ENCODE measurements at regions not wholly inside any gene's neighbourhood (a gene's known extent, or its start where the extent isn't known, plus 50 kb on each side); places are given as distances from the start of the nearest gene placed in this dataset.

DNA sequence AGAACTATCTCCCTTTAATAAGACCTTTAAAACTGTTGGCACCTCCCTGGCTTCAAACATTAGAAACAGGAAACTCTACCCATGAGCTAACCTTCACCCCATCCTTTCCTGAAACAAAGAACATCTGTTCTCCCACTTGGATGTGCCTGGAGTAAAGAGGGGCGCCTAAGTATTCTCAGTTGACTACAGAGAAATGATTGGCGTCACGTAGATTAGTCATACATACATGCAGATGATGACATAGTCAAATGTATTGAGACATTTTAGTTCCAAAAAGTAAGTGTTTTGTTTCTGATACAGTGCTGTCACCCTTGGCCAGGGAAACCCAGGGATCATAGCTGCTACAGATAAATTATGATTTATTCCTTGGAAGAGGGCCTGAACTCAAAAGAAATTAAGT, 260.0 kb upstream of the PLEKHG7 start:
- TF ChIP-seq, protein P1, sequence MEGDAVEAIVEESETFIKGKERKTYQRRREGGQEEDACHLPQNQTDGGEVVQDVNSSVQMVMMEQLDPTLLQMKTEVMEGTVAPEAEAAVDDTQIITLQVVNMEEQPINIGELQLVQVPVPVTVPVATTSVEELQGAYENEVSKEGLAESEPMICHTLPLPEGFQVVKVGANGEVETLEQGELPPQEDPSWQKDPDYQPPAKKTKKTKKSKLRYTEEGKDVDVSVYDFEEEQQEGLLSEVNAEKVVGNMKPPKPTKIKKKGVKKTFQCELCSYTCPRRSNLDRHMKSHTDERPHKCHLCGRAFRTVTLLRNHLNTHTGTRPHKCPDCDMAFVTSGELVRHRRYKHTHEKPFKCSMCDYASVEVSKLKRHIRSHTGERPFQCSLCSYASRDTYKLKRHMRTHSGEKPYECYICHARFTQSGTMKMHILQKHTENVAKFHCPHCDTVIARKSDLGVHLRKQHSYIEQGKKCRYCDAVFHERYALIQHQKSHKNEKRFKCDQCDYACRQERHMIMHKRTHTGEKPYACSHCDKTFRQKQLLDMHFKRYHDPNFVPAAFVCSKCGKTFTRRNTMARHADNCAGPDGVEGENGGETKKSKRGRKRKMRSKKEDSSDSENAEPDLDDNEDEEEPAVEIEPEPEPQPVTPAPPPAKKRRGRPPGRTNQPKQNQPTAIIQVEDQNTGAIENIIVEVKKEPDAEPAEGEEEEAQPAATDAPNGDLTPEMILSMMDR (IDR thresholded peaks at IDR 0.05): no peak
- no peak for TF ChIP-seq RCOR1 (IDR thresholded peaks at IDR 0.05; ENCODE audit: low read length)
- no peak for TF ChIP-seq SMC3 (IDR thresholded peaks at IDR 0.05; ENCODE audit: low read depth, low read length)
